ENCODE measurements at regions not wholly inside any gene's neighbourhood (a gene's known extent, or its start where the extent isn't known, plus 50 kb on each side); places are given as distances from the start of the nearest gene placed in this dataset.

DNA sequence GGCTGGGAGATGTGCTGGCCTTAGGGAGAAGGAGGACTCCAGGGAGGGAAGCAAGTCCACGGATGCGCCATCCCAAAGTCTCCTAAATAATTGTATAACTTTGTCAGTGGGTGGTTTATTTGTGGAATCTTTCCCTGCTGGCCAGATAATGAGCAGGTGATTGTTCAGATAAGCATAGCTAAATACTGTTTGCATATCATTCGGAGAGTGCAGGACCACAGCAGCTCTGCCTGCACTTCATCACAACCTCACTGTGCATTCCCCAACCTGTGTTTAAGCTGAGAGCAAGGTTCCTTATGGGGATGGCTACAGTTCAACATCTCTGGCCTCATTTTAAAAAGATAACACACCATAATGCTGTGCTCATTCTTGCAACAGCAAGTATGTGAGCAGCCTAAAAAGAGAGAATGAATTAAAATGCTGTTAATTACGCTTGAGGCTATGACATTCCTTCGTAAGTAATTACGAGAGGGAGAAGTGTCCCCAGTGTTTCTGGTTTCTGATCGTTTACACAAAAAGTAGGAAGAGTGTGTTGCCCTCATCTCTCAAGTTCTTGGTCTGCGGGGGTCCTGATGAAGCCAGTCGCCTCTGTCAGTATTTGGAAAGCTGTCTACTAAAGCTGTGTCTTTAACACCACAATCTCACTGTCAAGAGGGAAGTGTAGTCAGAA is 272.0 kb upstream of the RORA start:
- H3K36me3 ChIP-seq (ENCODE audit: insufficient read depth, low read length), result no peaks in the 10 kb centered on the region
- H3K9me3 ChIP-seq (replicated peaks; ENCODE audit: low read length), result no peaks in the 10 kb centered on the region
- H3K9ac ChIP-seq (ENCODE audit: low read depth, low read length), result no peak overlapping the region
- no peak overlapping the region for H3K4me3 ChIP-seq (ENCODE audit: low read length)
- no peaks in the 10 kb centered on the region for H3K4me1 ChIP-seq (ENCODE audit: control insufficient read depth, insufficient read depth, low read length)
- no peak overlapping the region for H3K4me2 ChIP-seq (ENCODE audit: low read length)
- peaks cover 41% of the 10 kb centered on the region for H3K27me3 ChIP-seq (ENCODE audit: control insufficient read depth, insufficient read depth, low read length)

DNA sequence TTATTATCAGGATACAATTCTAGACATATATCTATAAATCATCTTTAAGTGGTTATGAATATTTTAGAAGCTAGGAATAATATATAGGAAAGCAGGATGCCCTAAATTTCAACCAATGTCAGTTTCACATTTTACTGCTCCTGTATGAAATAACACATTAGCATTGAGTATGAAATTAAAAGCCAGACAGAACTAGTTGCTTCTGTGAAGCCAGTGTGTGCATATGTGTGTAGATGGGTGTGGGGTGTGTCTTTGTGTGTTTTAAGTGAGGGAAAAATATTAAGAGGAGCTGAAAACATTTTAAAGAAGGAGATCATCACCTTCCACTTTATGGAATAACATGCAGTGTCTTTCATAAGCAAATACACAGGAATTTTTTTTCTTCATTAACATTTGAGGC is 271.4 kb upstream of the RORA start:
- no peaks in the 10 kb centered on the region for H3K36me3 ChIP-seq (ENCODE audit: insufficient read depth, low read length)
- H3K4me2 ChIP-seq (ENCODE audit: low read length), result no peak overlapping the region
- H3K4me1 ChIP-seq (ENCODE audit: control insufficient read depth, insufficient read depth, low read length), result no peaks in the 10 kb centered on the region

GRCh38 chr15:61499376-61499775 is 270.3 kb upstream of the RORA start:
- peaks cover 45% of the 10 kb centered on the region for H3K27me3 ChIP-seq (ENCODE audit: control insufficient read depth, insufficient read depth, low read length)
- no peaks in the 10 kb centered on the region for H3K9me3 ChIP-seq (replicated peaks; ENCODE audit: low read length)
- no peaks in the 10 kb centered on the region for H3K4me1 ChIP-seq (ENCODE audit: control insufficient read depth, insufficient read depth, low read length)
- H3K4me2 ChIP-seq (ENCODE audit: low read length), result no peak overlapping the region
- no peak overlapping the region for H3K4me3 ChIP-seq (ENCODE audit: low read length)
- H3K9ac ChIP-seq (ENCODE audit: low read depth, low read length), result no peak overlapping the region
- H3K36me3 ChIP-seq (ENCODE audit: insufficient read depth, low read length), result no peaks in the 10 kb centered on the region

More for the DNA sequence above, 271.4 kb upstream of the RORA start:
- Histone ChIP-seq H3K4me3 (ENCODE audit: low read length) (no peak overlapping the region), H3K9ac (ENCODE audit: low read depth, low read length) (no peak overlapping the region), H3K27me3 (ENCODE audit: control insufficient read depth, insufficient read depth, low read length) (peaks cover 42% of the 10 kb centered on the region), H3K9me3 (replicated peaks; ENCODE audit: low read length) (no peaks in the 10 kb centered on the region)

DNA sequence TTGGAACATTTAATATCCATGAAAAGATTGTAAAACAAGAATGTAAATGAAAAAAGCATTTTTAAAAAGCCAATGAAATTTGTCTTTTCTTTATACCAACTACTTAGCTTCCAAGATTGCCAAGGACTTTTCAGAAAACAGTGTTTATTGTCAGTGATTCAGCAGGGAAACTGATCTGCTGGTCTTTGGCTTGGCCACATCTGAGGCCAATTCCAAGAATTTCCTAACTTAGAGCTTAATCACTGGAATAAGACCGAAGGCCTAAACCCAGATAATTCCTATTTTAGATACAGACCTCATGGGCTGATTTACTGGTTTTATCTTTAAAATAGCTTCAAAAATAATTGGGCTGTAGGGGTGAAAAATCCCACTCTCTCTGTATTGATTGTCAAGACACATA is 260.5 kb upstream of the RORA start:
- no peak overlapping the region for H3K9ac ChIP-seq (ENCODE audit: low read depth, low read length)
- H3K4me3 ChIP-seq (ENCODE audit: low read length), result no peak overlapping the region
- H3K9me3 ChIP-seq (replicated peaks; ENCODE audit: low read length), result no peaks in the 10 kb centered on the region
- H3K27me3 ChIP-seq (ENCODE audit: control insufficient read depth, insufficient read depth, low read length), result no peaks in the 10 kb centered on the region
- no peak overlapping the region for H3K4me2 ChIP-seq (ENCODE audit: low read length)
- H3K4me1 ChIP-seq (ENCODE audit: control insufficient read depth, insufficient read depth, low read length), result no peaks in the 10 kb centered on the region
- H3K36me3 ChIP-seq (ENCODE audit: insufficient read depth, low read length), result no peaks in the 10 kb centered on the region

DNA sequence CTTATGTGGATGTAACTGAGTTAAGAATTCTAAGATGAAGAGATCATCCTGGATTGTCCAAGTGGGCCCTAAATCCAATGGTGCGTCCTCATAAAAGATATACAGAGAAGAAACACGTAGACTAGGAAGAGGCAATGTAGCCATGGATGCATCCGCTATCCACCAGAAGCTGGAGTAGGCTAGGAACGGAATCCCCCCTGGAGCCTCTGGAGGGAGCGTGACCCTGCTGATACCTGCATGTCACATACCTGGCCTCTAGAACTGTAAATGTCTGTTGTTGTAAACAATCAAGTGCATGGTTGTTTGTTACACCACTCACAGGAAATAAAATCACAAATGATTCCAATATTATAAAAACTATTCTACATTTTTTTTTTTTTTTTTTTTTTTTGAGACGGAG is 254.5 kb upstream of the RORA start:
- H3K4me3 ChIP-seq (ENCODE audit: low read length), result no peak overlapping the region
- H3K36me3 ChIP-seq (ENCODE audit: insufficient read depth, low read length), result no peaks in the 10 kb centered on the region
- no peak overlapping the region for H3K4me2 ChIP-seq (ENCODE audit: low read length)
- no peaks in the 10 kb centered on the region for H3K27me3 ChIP-seq (ENCODE audit: control insufficient read depth, insufficient read depth, low read length)
- no peaks in the 10 kb centered on the region for H3K9me3 ChIP-seq (replicated peaks; ENCODE audit: low read length)
- no peaks in the 10 kb centered on the region for H3K4me1 ChIP-seq (ENCODE audit: control insufficient read depth, insufficient read depth, low read length)
- no peak overlapping the region for H3K9ac ChIP-seq (ENCODE audit: low read depth, low read length)

- no peaks in the 10 kb centered on the region for H3K36me3 ChIP-seq (ENCODE audit: insufficient read depth, low read length)
- no peaks in the 10 kb centered on the region for H3K4me1 ChIP-seq (ENCODE audit: control insufficient read depth, insufficient read depth, low read length)
- H3K9me3 ChIP-seq (replicated peaks; ENCODE audit: low read length), result no peaks in the 10 kb centered on the region
- H3K27me3 ChIP-seq (ENCODE audit: control insufficient read depth, insufficient read depth, low read length), result no peaks in the 10 kb centered on the region
- no peak overlapping the region for H3K4me3 ChIP-seq (ENCODE audit: low read length)
- H3K9ac ChIP-seq (ENCODE audit: low read depth, low read length), result no peak overlapping the region
- no peak overlapping the region for H3K4me2 ChIP-seq (ENCODE audit: low read length)
Observed at GRCh38 chr15:61481886-61482285, 252.8 kb upstream of the RORA start.

GRCh38 chr15:61480863-61481262 is 251.8 kb upstream of the RORA start:
- Histone ChIP-seq H3K4me2 (ENCODE audit: low read length) (no peak overlapping the region), H3K4me3 (ENCODE audit: low read length) (no peak overlapping the region), H3K4me1 (ENCODE audit: control insufficient read depth, insufficient read depth, low read length) (no peaks in the 10 kb centered on the region), H3K36me3 (ENCODE audit: insufficient read depth, low read length) (no peaks in the 10 kb centered on the region), H3K9ac (ENCODE audit: low read depth, low read length) (no peak overlapping the region), H3K27me3 (ENCODE audit: control insufficient read depth, insufficient read depth, low read length) (no peaks in the 10 kb centered on the region), H3K9me3 (replicated peaks; ENCODE audit: low read length) (no peaks in the 10 kb centered on the region)

DNA sequence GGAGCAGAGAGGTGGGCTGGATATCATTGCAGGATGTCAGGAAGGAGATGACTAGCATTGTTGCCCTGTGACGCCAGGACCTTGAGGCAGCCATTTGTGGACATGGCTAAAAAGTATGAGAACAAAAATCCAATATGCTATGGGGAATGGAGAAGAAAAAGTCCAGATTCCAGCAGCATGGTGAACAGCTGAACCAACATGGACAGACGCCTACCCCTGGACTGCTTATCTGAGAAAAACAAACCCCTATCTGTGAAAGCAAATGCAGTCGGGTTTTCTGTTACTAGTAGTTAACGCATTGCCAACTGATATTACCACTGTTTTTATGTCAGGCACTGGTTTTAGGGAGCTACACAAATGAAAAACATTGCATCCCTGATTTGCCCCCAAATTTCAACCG is 251.2 kb upstream of the RORA start:
- no peak overlapping the region for H3K4me3 ChIP-seq (ENCODE audit: low read length)
- no peaks in the 10 kb centered on the region for H3K27me3 ChIP-seq (ENCODE audit: control insufficient read depth, insufficient read depth, low read length)
- H3K9me3 ChIP-seq (replicated peaks; ENCODE audit: low read length), result no peaks in the 10 kb centered on the region
- H3K4me1 ChIP-seq (ENCODE audit: control insufficient read depth, insufficient read depth, low read length), result no peaks in the 10 kb centered on the region
- no peak overlapping the region for H3K9ac ChIP-seq (ENCODE audit: low read depth, low read length)
- H3K36me3 ChIP-seq (ENCODE audit: insufficient read depth, low read length), result no peaks in the 10 kb centered on the region
- H3K4me2 ChIP-seq (ENCODE audit: low read length), result no peak overlapping the region

DNA sequence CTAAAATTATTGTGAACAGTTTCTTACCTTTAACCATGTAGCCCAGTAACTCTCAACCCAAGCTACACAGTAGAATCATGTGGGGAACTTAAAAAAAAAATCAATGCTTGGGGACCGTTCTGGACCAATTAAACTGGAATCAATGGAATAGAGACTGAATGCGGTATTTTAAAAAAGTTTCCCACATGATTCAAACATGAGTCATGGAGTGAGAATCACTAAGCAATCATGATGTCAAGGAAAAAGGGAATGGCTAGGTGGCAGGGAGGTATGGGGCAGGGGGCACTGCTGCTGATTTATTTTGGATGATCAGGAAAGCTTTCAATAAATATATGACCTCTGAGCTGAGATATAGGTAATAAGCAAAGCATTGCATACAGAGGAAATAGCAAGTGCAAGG is 250.5 kb upstream of the RORA start:
- H3K27me3 ChIP-seq (ENCODE audit: control insufficient read depth, insufficient read depth, low read length), result no peaks in the 10 kb centered on the region
- H3K9me3 ChIP-seq (replicated peaks; ENCODE audit: low read length), result no peaks in the 10 kb centered on the region
- no peak overlapping the region for H3K4me3 ChIP-seq (ENCODE audit: low read length)
- H3K36me3 ChIP-seq (ENCODE audit: insufficient read depth, low read length), result no peaks in the 10 kb centered on the region
- H3K9ac ChIP-seq (ENCODE audit: low read depth, low read length), result no peak overlapping the region
- no peaks in the 10 kb centered on the region for H3K4me1 ChIP-seq (ENCODE audit: control insufficient read depth, insufficient read depth, low read length)
- H3K4me2 ChIP-seq (ENCODE audit: low read length), result no peak overlapping the region

- Histone ChIP-seq H3K9me3 (replicated peaks; ENCODE audit: low read length) (no peaks in the 10 kb centered on the region), H3K4me3 (ENCODE audit: low read length) (no peak overlapping the region), H3K27me3 (ENCODE audit: control insufficient read depth, insufficient read depth, low read length) (no peaks in the 10 kb centered on the region), H3K4me2 (ENCODE audit: low read length) (no peak overlapping the region), H3K36me3 (ENCODE audit: insufficient read depth, low read length) (no peaks in the 10 kb centered on the region), H3K4me1 (ENCODE audit: control insufficient read depth, insufficient read depth, low read length) (no peaks in the 10 kb centered on the region), H3K9ac (ENCODE audit: low read depth, low read length) (no peak overlapping the region)
Observed at GRCh38 chr15:61476741-61477140, 247.6 kb upstream of the RORA start.

DNA sequence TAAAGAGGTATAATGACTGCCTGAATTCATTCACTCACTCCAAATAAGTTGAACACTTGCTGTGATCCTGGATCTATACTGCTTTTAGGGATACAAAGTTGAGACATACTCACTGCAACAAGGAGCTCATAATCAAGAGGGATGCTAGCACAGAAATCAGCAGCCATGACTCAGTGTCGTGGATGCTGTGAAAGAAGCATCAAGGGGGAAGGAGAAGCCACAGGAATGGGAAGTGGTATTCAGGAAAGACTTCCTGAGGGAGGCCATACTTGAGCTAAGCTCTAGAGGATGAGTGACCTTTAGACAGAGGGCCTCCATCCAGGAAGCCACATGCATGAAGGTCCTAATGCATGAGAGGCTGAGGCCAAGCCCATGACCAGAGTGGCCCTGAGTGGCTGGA is 245.7 kb upstream of the RORA start:
- H3K9me3 ChIP-seq (replicated peaks; ENCODE audit: low read length), result no peaks in the 10 kb centered on the region
- no peak overlapping the region for H3K9ac ChIP-seq (ENCODE audit: low read depth, low read length)
- no peak overlapping the region for H3K4me3 ChIP-seq (ENCODE audit: low read length)
- H3K36me3 ChIP-seq (ENCODE audit: insufficient read depth, low read length), result no peaks in the 10 kb centered on the region
- no peak overlapping the region for H3K4me2 ChIP-seq (ENCODE audit: low read length)
- no peaks in the 10 kb centered on the region for H3K27me3 ChIP-seq (ENCODE audit: control insufficient read depth, insufficient read depth, low read length)
- no peaks in the 10 kb centered on the region for H3K4me1 ChIP-seq (ENCODE audit: control insufficient read depth, insufficient read depth, low read length)

DNA sequence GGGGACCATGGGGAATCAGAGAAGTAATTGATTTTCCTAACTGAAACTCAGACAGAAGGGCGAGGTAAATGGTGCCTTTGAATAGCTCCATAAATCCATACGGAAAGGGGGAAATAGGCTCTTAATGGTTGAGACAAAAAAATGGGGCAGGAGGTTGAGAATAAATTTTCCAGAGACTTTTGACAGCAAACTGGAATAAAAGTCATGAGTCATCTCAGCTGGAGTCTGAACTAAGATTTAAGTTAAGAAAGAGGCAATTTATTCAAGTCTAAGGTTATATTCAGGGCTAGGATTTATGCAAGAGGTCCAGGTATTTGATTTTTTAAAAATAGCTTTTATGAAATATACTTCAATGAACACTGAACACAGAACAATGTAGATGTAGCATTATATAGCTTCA is 238.7 kb upstream of the RORA start:
- Histone ChIP-seq H3K9ac (ENCODE audit: low read depth, low read length) (no peak overlapping the region), H3K36me3 (ENCODE audit: insufficient read depth, low read length) (no peaks in the 10 kb centered on the region), H3K4me3 (ENCODE audit: low read length) (no peak overlapping the region), H3K27me3 (ENCODE audit: control insufficient read depth, insufficient read depth, low read length) (no peaks in the 10 kb centered on the region), H3K4me1 (ENCODE audit: control insufficient read depth, insufficient read depth, low read length) (no peaks in the 10 kb centered on the region), H3K9me3 (replicated peaks; ENCODE audit: low read length) (no peaks in the 10 kb centered on the region), H3K4me2 (ENCODE audit: low read length) (no peak overlapping the region)
